Astrocyte (in vitro differentiated cells and primary cell): ENCODE measurements at regions not wholly inside any gene's neighbourhood (a gene's known extent, or its start where the extent isn't known, plus 50 kb on each side); places are given as distances from the start of the nearest gene placed in this dataset.
"Not testable (repeated sequence)": the region's sequence is repeated elsewhere in the genome, so short reads cannot be mapped to it uniquely, and the experiment has no call there.

Experiments used
- EZH2 ChIP-seq: IDR thresholded peaks from 2 replicates; pipeline ENCODE4 v1.6.1; 2012; ENCODE audit warnings: mild to moderate bottlenecking, low read length, inconsistent platforms; ENCODE audit not compliant: insufficient read depth
- TF ChIP-seq, protein P1 (sequence below): IDR thresholded peaks from 2 replicates; pipeline ENCODE4 v1.5.1; 2011; ENCODE audit warnings: low read depth, mild to moderate bottlenecking, inconsistent platforms, low read length, moderate library complexity; ENCODE audit not compliant: insufficient read depth

DNA sequence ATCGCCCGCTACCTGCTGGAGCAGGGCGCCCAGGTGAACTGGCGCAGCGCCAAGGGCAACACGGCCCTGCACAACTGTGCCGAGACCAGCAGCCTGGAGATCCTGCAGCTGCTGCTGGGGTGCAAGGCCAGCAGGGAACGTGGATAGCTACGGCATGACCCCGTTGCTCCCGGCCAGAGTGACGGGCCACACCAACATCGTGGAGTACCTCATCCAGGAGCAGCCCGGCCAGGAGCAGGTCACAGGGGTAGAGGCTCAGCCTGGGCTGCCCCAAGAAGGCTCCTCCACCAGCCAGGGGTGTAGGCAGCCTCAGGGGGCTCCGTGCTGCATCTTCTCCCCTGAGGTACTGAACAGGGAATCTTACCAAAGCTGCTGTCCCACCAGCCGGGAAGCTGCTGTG lies 515.9 kb downstream of the TUBA3C start:
- TF ChIP-seq, protein P1, sequence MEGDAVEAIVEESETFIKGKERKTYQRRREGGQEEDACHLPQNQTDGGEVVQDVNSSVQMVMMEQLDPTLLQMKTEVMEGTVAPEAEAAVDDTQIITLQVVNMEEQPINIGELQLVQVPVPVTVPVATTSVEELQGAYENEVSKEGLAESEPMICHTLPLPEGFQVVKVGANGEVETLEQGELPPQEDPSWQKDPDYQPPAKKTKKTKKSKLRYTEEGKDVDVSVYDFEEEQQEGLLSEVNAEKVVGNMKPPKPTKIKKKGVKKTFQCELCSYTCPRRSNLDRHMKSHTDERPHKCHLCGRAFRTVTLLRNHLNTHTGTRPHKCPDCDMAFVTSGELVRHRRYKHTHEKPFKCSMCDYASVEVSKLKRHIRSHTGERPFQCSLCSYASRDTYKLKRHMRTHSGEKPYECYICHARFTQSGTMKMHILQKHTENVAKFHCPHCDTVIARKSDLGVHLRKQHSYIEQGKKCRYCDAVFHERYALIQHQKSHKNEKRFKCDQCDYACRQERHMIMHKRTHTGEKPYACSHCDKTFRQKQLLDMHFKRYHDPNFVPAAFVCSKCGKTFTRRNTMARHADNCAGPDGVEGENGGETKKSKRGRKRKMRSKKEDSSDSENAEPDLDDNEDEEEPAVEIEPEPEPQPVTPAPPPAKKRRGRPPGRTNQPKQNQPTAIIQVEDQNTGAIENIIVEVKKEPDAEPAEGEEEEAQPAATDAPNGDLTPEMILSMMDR: not testable (repeated sequence)
- TF ChIP-seq EZH2: not testable (repeated sequence)
